Osteocyte (in vitro differentiated cells): ENCODE measurements at regions not wholly inside any gene's neighbourhood (a gene's known extent, or its start where the extent isn't known, plus 50 kb on each side); places are given as distances from the start of the nearest gene placed in this dataset.

Experiments used
- DNase-seq: peaks from one replicate; pipeline ENCODE4 v3.0.0; 2021; ENCODE audit warnings: mixed read lengths; ENCODE audit not compliant: unreplicated experiment; ENCODE audit errors: extremely low spot score
- H3K27ac Mint-ChIP-seq: one replicate; pipeline ENCODE4 v1.8.0; 2021; ENCODE audit warnings: mild to moderate bottlenecking, mixed read lengths; ENCODE audit not compliant: unreplicated experiment
- H3K27me3 Mint-ChIP-seq: one replicate; pipeline ENCODE4 v1.8.0; 2021; ENCODE audit warnings: mixed read lengths; ENCODE audit not compliant: unreplicated experiment
- H3K36me3 Mint-ChIP-seq: one replicate; pipeline ENCODE4 v1.8.0; 2021; ENCODE audit warnings: mixed read lengths; ENCODE audit not compliant: unreplicated experiment
- H3K4me1 Mint-ChIP-seq: one replicate; pipeline ENCODE4 v1.8.0; 2021; ENCODE audit warnings: mixed read lengths; ENCODE audit not compliant: unreplicated experiment
- H3K4me3 Mint-ChIP-seq: one replicate; pipeline ENCODE4 v1.8.0; 2021; ENCODE audit warnings: mild to moderate bottlenecking, moderate library complexity, mixed read lengths; ENCODE audit not compliant: unreplicated experiment
- H3K9me3 Mint-ChIP-seq: one replicate; pipeline ENCODE4 v1.8.0; 2021; ENCODE audit warnings: mixed read lengths; ENCODE audit not compliant: unreplicated experiment
- TF ChIP-seq, protein P1 (sequence below): fragments of 200-600 bp; sonication (generic); IDR thresholded peaks from 2 replicates; pipeline ENCODE4 v1.5.0; 2021; ENCODE audit warnings: antibody characterized with exemption, mild to moderate bottlenecking, moderate library complexity

DNA sequence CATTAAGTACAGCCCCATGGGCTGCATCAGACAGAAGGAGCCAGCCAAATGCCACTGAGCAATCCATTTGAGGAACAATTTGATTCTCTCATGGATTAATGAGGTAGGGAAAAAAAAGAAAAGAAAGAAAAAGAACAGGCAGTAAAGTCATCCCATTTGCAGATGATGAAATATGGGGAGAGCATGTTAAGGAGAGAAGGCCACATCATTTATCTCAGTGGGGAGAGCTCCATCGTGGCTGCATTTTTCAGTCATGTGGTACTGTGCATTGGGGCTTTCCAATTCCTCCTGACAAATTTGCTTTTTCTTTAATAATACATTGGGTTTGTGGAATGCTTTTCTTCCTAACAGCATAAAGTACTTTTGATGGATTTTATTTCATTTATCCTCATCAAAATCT, 375.2 kb upstream of the TLE4 start:
- no peak for DNase-seq
- H3K27me3 Mint-ChIP-seq = no peaks in the 10 kb centered on the region
- H3K4me3 Mint-ChIP-seq = no peak overlapping the region
- peaks cover 19% of the 10 kb centered on the region for H3K4me1 Mint-ChIP-seq
- no peaks in the 10 kb centered on the region for H3K36me3 Mint-ChIP-seq
- TF ChIP-seq, protein P1, sequence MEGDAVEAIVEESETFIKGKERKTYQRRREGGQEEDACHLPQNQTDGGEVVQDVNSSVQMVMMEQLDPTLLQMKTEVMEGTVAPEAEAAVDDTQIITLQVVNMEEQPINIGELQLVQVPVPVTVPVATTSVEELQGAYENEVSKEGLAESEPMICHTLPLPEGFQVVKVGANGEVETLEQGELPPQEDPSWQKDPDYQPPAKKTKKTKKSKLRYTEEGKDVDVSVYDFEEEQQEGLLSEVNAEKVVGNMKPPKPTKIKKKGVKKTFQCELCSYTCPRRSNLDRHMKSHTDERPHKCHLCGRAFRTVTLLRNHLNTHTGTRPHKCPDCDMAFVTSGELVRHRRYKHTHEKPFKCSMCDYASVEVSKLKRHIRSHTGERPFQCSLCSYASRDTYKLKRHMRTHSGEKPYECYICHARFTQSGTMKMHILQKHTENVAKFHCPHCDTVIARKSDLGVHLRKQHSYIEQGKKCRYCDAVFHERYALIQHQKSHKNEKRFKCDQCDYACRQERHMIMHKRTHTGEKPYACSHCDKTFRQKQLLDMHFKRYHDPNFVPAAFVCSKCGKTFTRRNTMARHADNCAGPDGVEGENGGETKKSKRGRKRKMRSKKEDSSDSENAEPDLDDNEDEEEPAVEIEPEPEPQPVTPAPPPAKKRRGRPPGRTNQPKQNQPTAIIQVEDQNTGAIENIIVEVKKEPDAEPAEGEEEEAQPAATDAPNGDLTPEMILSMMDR = no peak
- no peak overlapping the region for H3K27ac Mint-ChIP-seq
- H3K9me3 Mint-ChIP-seq = no peaks in the 10 kb centered on the region

GRCh38 chr9:79200336-79200735, 371.4 kb upstream of the TLE4 start:
- Mint-ChIP-seq H3K4me1 (peaks cover 15% of the 10 kb centered on the region), H3K4me3 (no peak overlapping the region), H3K36me3 (no peaks in the 10 kb centered on the region), H3K9me3 (no peaks in the 10 kb centered on the region), H3K27me3 (no peaks in the 10 kb centered on the region), H3K27ac (no peak overlapping the region)
- DNase-seq = no peak
- TF ChIP-seq, protein P1 = no peak

DNA sequence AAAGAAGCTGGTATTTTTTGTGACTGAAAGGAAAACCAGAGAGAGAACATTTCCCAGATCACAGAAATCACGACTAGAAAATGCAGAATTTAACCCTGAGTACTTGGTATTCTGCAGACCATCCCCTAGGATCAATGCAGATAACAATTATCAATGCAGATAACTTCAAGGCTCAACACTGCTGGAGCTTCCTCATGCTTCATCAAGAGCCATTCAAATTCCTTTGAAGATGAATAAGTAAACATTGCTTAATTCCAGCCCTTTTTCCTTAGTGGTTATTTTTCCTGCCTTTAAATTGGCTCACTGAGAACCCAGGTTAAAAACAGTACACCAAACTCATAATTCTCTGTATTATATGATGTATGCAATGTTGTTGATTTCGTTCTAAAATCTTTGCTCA, 370.1 kb upstream of the TLE4 start:
- Mint-ChIP-seq H3K36me3 (no peaks in the 10 kb centered on the region), H3K4me1 (peaks cover 2% of the 10 kb centered on the region), H3K4me3 (no peak overlapping the region), H3K27me3 (no peaks in the 10 kb centered on the region), H3K9me3 (no peaks in the 10 kb centered on the region), H3K27ac (no peak overlapping the region)
- no peak for DNase-seq
- TF ChIP-seq, protein P1 = no peak

DNA sequence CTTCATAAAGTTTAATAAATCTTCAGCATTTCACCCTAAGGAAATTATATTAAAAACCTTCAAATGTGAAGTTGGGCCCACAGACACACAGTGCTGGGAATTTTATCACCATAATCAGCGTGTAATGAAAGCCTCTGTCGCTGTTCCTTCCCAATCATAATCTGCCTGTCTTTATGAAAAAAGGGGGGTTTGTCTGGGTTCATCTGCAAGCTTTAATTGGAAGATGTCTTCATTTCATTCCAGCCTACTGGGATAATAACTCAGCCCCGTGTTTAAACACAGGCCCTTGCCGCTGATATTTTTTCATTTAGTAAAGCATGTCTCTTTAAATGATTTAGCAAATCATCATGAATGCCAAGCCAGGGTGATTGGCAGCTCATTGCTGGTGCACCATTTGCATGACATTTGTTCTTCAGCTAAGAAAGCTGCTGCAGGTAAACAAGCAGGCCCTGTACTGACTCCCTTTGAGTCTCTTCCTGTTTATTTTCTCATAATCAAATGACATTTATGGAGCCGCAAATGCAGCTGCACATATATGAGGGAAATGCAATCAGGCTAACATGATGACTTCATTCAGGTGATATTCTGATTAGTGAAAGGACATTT, 362.9 kb upstream of the TLE4 start:
- Mint-ChIP-seq H3K27ac (no peak overlapping the region), H3K27me3 (no peaks in the 10 kb centered on the region)
- TF ChIP-seq, protein P1 = no peak

DNA sequence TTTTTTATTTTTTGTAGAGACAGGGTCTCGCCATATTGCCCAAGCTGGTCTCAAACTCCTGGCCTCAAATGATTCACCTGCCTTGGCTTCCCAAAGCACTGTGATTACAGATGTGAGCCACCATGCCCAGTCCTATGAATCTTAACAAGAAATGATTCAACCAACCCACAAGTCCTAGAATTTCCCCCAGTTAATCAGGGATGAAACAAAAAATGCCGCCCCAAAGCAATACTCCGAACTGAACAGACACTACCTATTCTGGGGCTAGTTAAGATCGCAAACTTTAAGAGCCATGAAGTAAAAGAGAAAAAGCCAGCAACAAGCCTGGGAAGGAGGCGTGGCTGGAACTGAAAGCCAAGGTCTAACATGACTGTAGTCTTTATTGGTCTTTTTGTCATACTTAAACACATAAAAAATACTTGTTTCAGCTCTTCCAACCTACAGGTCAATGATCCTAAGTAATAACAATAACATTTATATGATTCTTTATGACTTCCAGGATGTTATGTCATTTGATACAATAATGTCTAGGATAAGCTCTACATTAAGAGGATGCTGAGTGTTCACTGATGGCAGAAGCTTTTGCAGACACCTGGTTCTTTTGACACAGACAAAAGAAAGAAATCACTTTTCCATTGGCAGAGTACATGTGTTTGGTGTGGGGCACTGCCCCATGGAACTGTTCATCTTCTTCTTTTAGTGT, 361.1 kb upstream of the TLE4 start:
- DNase-seq = no peak
- Mint-ChIP-seq H3K4me3 (no peak overlapping the region), H3K4me1 (no peaks in the 10 kb centered on the region), H3K9me3 (no peaks in the 10 kb centered on the region), H3K27ac (no peak overlapping the region), H3K36me3 (no peaks in the 10 kb centered on the region), H3K27me3 (no peaks in the 10 kb centered on the region)
- TF ChIP-seq, protein P1 = no peak

More for the DNA sequence above, 362.9 kb upstream of the TLE4 start:
- no peak overlapping the region for H3K4me3 Mint-ChIP-seq
- no peaks in the 10 kb centered on the region for H3K36me3 Mint-ChIP-seq
- no peak for DNase-seq
- no peaks in the 10 kb centered on the region for H3K9me3 Mint-ChIP-seq
- H3K4me1 Mint-ChIP-seq = no peaks in the 10 kb centered on the region
